Calu3 (cell line): ENCODE measurements at regions not wholly inside any gene's neighbourhood (a gene's known extent, or its start where the extent isn't known, plus 50 kb on each side); places are given as distances from the start of the nearest gene placed in this dataset.

Source experiments
- BruUV-seq: library from RNA; stranded (reverse); fragments of 400-500 nt; replicated peaks from 2 replicates; lab custom pipeline; 2021; lab: Mats Ljungman, UMichigan
- CTCF ChIA-PET: fragments of 300-600 bp; sonication (Branson Sonifier 250); formaldehyde crosslinking; loops from one replicate; lab custom pipeline; 2022; ENCODE audit warnings: antibody characterized with exemption; lab: Charles Lee
- DNase-seq: peaks from one replicate; pipeline ENCODE4 v3.0.0; 2022
- H3K27ac Mint-ChIP-seq: one replicate; pipeline ENCODE4 v1.8.0; 2022; ENCODE audit warnings: mixed read lengths; ENCODE audit not compliant: unreplicated experiment
- H3K27me3 Mint-ChIP-seq: one replicate; pipeline ENCODE4 v1.8.0; 2022; ENCODE audit warnings: mixed read lengths; ENCODE audit not compliant: unreplicated experiment
- H3K36me3 Mint-ChIP-seq: one replicate; pipeline ENCODE4 v1.8.0; 2022; ENCODE audit warnings: mild to moderate bottlenecking, moderate library complexity, mixed read lengths; ENCODE audit not compliant: insufficient read depth, unreplicated experiment
- H3K4me1 Mint-ChIP-seq: one replicate; pipeline ENCODE4 v1.8.0; 2022; ENCODE audit warnings: mild to moderate bottlenecking, low read depth, mixed read lengths; ENCODE audit not compliant: unreplicated experiment
- H3K4me3 Mint-ChIP-seq: one replicate; pipeline ENCODE4 v1.8.0; 2022; ENCODE audit warnings: mild to moderate bottlenecking, low read depth, moderate library complexity, mixed read lengths; ENCODE audit not compliant: unreplicated experiment
- H3K9me3 Mint-ChIP-seq: one replicate; pipeline ENCODE4 v1.8.0; 2022; ENCODE audit warnings: low read depth, mixed read lengths; ENCODE audit not compliant: unreplicated experiment
- CTCF ChIP-seq: fragments of 200-600 bp; IDR thresholded peaks from one replicate; pipeline ENCODE4 v1.8.0; 2022; ENCODE audit warnings: antibody characterized with exemption; ENCODE audit not compliant: unreplicated experiment
- intact Hi-C: fragments of 100-400 bp; cut with micrococcal nuclease; formaldehyde crosslinking; loops from one replicate; pipeline ENCODE4 v1.10.0; 2022; ENCODE audit not compliant: unreplicated experiment

- intact Hi-C loops: no loop called here
- H3K27ac Mint-ChIP-seq: no peak overlapping the region
- H3K36me3 Mint-ChIP-seq: no peaks in the 10 kb centered on the region
- no peaks in the 10 kb centered on the region for H3K27me3 Mint-ChIP-seq
- no peaks in the 10 kb centered on the region for H3K4me1 Mint-ChIP-seq
- no peak for DNase-seq
- TF ChIP-seq CTCF: no peak
- BruUV-seq: no TSS peak
- CTCF ChIA-PET: no interaction called here
- H3K9me3 Mint-ChIP-seq: peaks cover 3% of the 10 kb centered on the region
- no peak overlapping the region for H3K4me3 Mint-ChIP-seq
Measured at GRCh38 chr18:55983433-55983832, 395.4 kb upstream of the TCF4 start.

- BruUV-seq: no TSS peak
- TF ChIP-seq CTCF: no peak
- no peak overlapping the region for H3K27ac Mint-ChIP-seq
- peaks cover 3% of the 10 kb centered on the region for H3K9me3 Mint-ChIP-seq
- no peaks in the 10 kb centered on the region for H3K27me3 Mint-ChIP-seq
- DNase-seq: no peak
- intact Hi-C loops: no loop called here
- no peaks in the 10 kb centered on the region for H3K4me1 Mint-ChIP-seq
- CTCF ChIA-PET: no interaction called here
- no peak overlapping the region for H3K4me3 Mint-ChIP-seq
- H3K36me3 Mint-ChIP-seq: no peaks in the 10 kb centered on the region
Measured at GRCh38 chr18:55982992-55983391, 395.0 kb upstream of the TCF4 start.

- no peak overlapping the region for H3K4me3 Mint-ChIP-seq
- H3K9me3 Mint-ChIP-seq: peaks cover 3% of the 10 kb centered on the region
- no peaks in the 10 kb centered on the region for H3K27me3 Mint-ChIP-seq
- intact Hi-C loops: no loop called here
- no TSS peak for BruUV-seq
- CTCF ChIA-PET: no interaction called here
- no peaks in the 10 kb centered on the region for H3K36me3 Mint-ChIP-seq
- H3K27ac Mint-ChIP-seq: no peak overlapping the region
- DNase-seq: no peak
- H3K4me1 Mint-ChIP-seq: no peaks in the 10 kb centered on the region
- TF ChIP-seq CTCF: no peak
Measured at GRCh38 chr18:55981712-55982475, 393.9 kb upstream of the TCF4 start.

GRCh38 chr18:55974521-55974920, 386.5 kb upstream of the TCF4 start:
- H3K4me1 Mint-ChIP-seq: no peaks in the 10 kb centered on the region
- no peak for TF ChIP-seq CTCF
- H3K9me3 Mint-ChIP-seq: no peaks in the 10 kb centered on the region
- H3K27me3 Mint-ChIP-seq: no peaks in the 10 kb centered on the region
- intact Hi-C loops: no loop called here
- H3K27ac Mint-ChIP-seq: no peak overlapping the region
- no peak overlapping the region for H3K4me3 Mint-ChIP-seq
- CTCF ChIA-PET: no interaction called here
- H3K36me3 Mint-ChIP-seq: no peaks in the 10 kb centered on the region
- no TSS peak for BruUV-seq
- DNase-seq: no peak
